HCT116 (cell line): ENCODE measurements at regions not wholly inside any gene's neighbourhood (a gene's known extent, or its start where the extent isn't known, plus 50 kb on each side); places are given as distances from the start of the nearest gene placed in this dataset.
"Not testable (repeated sequence)": the region's sequence is repeated elsewhere in the genome, so short reads cannot be mapped to it uniquely, and the experiment has no call there.

Source experiments
- TF ChIP-seq, protein P1 (sequence below), 3 experiments: fragments of 200-600 bp in 1 of 3; sonication (generic) in 1 of 3; IDR thresholded peaks in 2 of 3; conservative IDR thresholded peaks in 1 of 3; 2 replicates each; pipeline ENCODE4 v1.5.1; 2012 to 2017; ENCODE audit warnings: low read depth in 2 of 3, low read length in 2 of 3, antibody characterized with exemption in 1 of 3, borderline replicate concordance in 1 of 3, control low read depth in 1 of 3, mild to moderate bottlenecking in 1 of 3, mixed read lengths in 1 of 3, mixed run types in 1 of 3, moderate library complexity in 1 of 3; ENCODE audit not compliant: insufficient read depth in 1 of 3
- TF ChIP-seq, protein P2 (sequence below): IDR thresholded peaks from 2 replicates; pipeline ENCODE4 v1.6.1; 2011; ENCODE audit warnings: mild to moderate bottlenecking, low read length, moderate library complexity; ENCODE audit not compliant: insufficient replicate concordance; ENCODE audit errors: extremely low read depth

GRCh38 chr22:16417498-16417897, 175.1 kb downstream of the CCT8L2 start:
- TF ChIP-seq, protein P1, sequence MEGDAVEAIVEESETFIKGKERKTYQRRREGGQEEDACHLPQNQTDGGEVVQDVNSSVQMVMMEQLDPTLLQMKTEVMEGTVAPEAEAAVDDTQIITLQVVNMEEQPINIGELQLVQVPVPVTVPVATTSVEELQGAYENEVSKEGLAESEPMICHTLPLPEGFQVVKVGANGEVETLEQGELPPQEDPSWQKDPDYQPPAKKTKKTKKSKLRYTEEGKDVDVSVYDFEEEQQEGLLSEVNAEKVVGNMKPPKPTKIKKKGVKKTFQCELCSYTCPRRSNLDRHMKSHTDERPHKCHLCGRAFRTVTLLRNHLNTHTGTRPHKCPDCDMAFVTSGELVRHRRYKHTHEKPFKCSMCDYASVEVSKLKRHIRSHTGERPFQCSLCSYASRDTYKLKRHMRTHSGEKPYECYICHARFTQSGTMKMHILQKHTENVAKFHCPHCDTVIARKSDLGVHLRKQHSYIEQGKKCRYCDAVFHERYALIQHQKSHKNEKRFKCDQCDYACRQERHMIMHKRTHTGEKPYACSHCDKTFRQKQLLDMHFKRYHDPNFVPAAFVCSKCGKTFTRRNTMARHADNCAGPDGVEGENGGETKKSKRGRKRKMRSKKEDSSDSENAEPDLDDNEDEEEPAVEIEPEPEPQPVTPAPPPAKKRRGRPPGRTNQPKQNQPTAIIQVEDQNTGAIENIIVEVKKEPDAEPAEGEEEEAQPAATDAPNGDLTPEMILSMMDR (IDR thresholded peaks at IDR 0.05 in 2 of 3, conservative IDR thresholded peaks at IDR 0.05 in 1 of 3; ENCODE audit: borderline replicate concordance in 1 of 3, insufficient read depth in 1 of 3, low read depth in 2 of 3, low read length in 2 of 3): not testable (repeated sequence)
- TF ChIP-seq, protein P2, sequence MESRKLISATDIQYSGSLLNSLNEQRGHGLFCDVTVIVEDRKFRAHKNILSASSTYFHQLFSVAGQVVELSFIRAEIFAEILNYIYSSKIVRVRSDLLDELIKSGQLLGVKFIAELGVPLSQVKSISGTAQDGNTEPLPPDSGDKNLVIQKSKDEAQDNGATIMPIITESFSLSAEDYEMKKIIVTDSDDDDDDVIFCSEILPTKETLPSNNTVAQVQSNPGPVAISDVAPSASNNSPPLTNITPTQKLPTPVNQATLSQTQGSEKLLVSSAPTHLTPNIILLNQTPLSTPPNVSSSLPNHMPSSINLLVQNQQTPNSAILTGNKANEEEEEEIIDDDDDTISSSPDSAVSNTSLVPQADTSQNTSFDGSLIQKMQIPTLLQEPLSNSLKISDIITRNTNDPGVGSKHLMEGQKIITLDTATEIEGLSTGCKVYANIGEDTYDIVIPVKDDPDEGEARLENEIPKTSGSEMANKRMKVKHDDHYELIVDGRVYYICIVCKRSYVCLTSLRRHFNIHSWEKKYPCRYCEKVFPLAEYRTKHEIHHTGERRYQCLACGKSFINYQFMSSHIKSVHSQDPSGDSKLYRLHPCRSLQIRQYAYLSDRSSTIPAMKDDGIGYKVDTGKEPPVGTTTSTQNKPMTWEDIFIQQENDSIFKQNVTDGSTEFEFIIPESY: not testable (repeated sequence)
